ENCODE measurements at regions not wholly inside any gene's neighbourhood (a gene's known extent, or its start where the extent isn't known, plus 50 kb on each side); places are given as distances from the start of the nearest gene placed in this dataset.

DNA sequence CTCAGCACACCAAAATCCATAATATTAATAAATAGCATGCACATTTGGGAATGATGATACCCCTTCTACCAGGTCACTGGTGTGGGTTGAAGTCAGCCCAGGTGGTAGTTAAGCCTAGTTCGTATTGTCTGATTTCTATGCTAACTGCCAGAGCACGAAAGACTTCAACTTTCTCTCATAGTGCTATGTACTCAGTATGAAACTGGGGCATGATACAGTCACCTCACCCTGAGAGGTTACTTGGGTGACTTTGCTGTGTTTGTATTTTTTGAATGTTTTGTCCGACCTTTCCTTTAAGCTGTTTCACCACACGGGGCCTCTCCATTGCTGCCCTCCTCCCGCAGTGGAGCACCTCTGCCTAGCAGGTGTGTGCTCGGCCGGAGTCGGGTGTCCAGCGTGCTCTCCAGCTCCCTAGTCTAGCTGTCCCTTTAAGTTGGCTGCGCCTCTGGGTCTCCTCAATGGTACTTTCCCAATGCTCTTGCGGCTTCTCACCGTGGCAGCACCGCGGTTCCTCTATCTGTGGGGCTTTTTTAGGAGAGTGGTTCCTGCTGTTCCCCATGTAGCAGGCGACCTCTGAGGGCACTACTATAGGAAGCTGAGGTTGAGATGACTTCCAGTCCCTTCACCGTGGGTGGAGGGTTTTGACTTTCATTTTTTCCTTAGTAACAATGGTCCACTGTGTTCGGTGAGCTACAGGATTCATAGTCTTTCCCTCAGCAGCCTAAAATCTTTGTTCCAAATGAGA is 524.0 kb upstream of the PFKP start:
- no peak overlapping the region for H3K27ac Mint-ChIP-seq
- H3K27ac ChIP-seq = no peak overlapping the region

GRCh38 chr10:2541176-2541575 is 526.2 kb upstream of the PFKP start:
- Histone ChIP-seq H3K4me2 (no peak overlapping the region), H4K20me1 (ENCODE audit: low read depth) (no peaks in the 10 kb centered on the region), H3K9ac (no peak overlapping the region), H3K9me3 (ENCODE audit: low read depth) (no peaks in the 10 kb centered on the region), H3K79me2 (ENCODE audit: low read depth) (no peaks in the 10 kb centered on the region), H3F3A (ENCODE audit: low read depth) (no peaks in the 10 kb centered on the region), H3K4me3 (no peak overlapping the region), H3K27ac (no peak overlapping the region), H3K27me3 (no peaks in the 10 kb centered on the region), H3K36me3 (no peaks in the 10 kb centered on the region), H3K4me1 (peaks cover 6% of the 10 kb centered on the region), H2AFZ (replicated peaks) (peak overlapping the region; percentile 57)
- Mint-ChIP-seq H3K4me1 (peaks cover 30% of the 10 kb centered on the region), H3K27me3 (ENCODE audit: insufficient read depth, low read depth) (peaks cover 5% of the 10 kb centered on the region), H3K36me3 (peaks cover 3% of the 10 kb centered on the region), H3K4me3 (no peak overlapping the region), H3K9me3 (peaks cover 3% of the 10 kb centered on the region), H3K27ac (no peak overlapping the region)
- DNase-seq (ENCODE audit: low spot score) = no peak
- TF ChIP-seq EZH2 (IDR thresholded peaks at IDR 0.05) (no peak), EZH2phosphoT487 (IDR thresholded peaks at IDR 0.05) (no peak)
- TF ChIP-seq, protein P1, sequence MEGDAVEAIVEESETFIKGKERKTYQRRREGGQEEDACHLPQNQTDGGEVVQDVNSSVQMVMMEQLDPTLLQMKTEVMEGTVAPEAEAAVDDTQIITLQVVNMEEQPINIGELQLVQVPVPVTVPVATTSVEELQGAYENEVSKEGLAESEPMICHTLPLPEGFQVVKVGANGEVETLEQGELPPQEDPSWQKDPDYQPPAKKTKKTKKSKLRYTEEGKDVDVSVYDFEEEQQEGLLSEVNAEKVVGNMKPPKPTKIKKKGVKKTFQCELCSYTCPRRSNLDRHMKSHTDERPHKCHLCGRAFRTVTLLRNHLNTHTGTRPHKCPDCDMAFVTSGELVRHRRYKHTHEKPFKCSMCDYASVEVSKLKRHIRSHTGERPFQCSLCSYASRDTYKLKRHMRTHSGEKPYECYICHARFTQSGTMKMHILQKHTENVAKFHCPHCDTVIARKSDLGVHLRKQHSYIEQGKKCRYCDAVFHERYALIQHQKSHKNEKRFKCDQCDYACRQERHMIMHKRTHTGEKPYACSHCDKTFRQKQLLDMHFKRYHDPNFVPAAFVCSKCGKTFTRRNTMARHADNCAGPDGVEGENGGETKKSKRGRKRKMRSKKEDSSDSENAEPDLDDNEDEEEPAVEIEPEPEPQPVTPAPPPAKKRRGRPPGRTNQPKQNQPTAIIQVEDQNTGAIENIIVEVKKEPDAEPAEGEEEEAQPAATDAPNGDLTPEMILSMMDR (IDR thresholded peaks at IDR 0.05) = no peak

More for the DNA sequence above, 524.0 kb upstream of the PFKP start:
- peaks cover 6% of the 10 kb centered on the region for H3K4me1 ChIP-seq
- H3K4me2 ChIP-seq = no peak overlapping the region
- H3K79me2 ChIP-seq (ENCODE audit: low read depth) = no peaks in the 10 kb centered on the region
- Mint-ChIP-seq H3K27me3 (ENCODE audit: insufficient read depth, low read depth) (peaks cover 5% of the 10 kb centered on the region), H3K4me1 (peaks cover 27% of the 10 kb centered on the region), H3K4me3 (no peak overlapping the region), H3K36me3 (peaks cover 2% of the 10 kb centered on the region), H3K9me3 (no peaks in the 10 kb centered on the region)
- no peaks in the 10 kb centered on the region for H3K9me3 ChIP-seq (ENCODE audit: low read depth)
- H2AFZ ChIP-seq (replicated peaks) = no peak overlapping the region
- H3K36me3 ChIP-seq = no peaks in the 10 kb centered on the region
- no peaks in the 10 kb centered on the region for H3F3A ChIP-seq (ENCODE audit: low read depth)
- H3K27me3 ChIP-seq = no peaks in the 10 kb centered on the region
- DNase-seq (ENCODE audit: low spot score) = no peak
- TF ChIP-seq EZH2 (IDR thresholded peaks at IDR 0.05) = no peak
- TF ChIP-seq, protein P1 (IDR thresholded peaks at IDR 0.05) = no peak
- TF ChIP-seq EZH2phosphoT487 (IDR thresholded peaks at IDR 0.05) = no peak
- H3K4me3 ChIP-seq = no peak overlapping the region
- H3K9ac ChIP-seq = no peak overlapping the region
- no peaks in the 10 kb centered on the region for H4K20me1 ChIP-seq (ENCODE audit: low read depth)

DNA sequence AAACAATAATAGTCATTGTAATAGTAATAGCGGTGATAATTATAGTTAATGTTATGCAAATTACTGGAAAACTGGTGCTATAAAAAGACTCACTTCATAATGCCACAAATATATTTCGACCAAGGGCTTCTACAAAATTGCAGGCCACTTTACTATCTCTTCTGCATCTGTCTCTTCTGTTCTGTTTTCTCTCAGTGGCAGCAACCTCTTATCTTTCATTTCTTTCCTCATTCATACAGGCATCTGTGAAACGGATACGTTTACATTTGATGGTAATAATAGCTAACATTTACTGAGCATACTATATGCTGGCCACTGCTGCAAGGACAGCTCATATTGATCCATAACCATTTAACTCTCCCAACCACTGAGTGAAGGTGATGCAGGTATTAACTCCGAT is 537.4 kb upstream of the PFKP start:
- H2AFZ ChIP-seq (replicated peaks) = no peak overlapping the region
- H3K9me3 Mint-ChIP-seq = peaks cover 6% of the 10 kb centered on the region

More for the DNA sequence above, 537.4 kb upstream of the PFKP start:
- DNase-seq (ENCODE audit: low spot score) = no peak
- Histone ChIP-seq H3K4me1 (no peaks in the 10 kb centered on the region), H3K9ac (no peak overlapping the region), H3K9me3 (ENCODE audit: low read depth) (no peaks in the 10 kb centered on the region), H4K20me1 (ENCODE audit: low read depth) (no peaks in the 10 kb centered on the region), H3K27ac (no peak overlapping the region), H3K4me3 (no peak overlapping the region), H3K79me2 (ENCODE audit: low read depth) (no peaks in the 10 kb centered on the region), H3K4me2 (no peak overlapping the region), H3F3A (ENCODE audit: low read depth) (no peaks in the 10 kb centered on the region), H3K27me3 (no peaks in the 10 kb centered on the region), H3K36me3 (no peaks in the 10 kb centered on the region)
- H3K27me3 Mint-ChIP-seq (ENCODE audit: insufficient read depth, low read depth) = peaks cover 10% of the 10 kb centered on the region
- no peaks in the 10 kb centered on the region for H3K36me3 Mint-ChIP-seq
- H3K4me1 Mint-ChIP-seq = peaks cover 18% of the 10 kb centered on the region
- H3K4me3 Mint-ChIP-seq = peak overlapping the region; percentile 1
- H3K27ac Mint-ChIP-seq = no peak overlapping the region
- no peak for TF ChIP-seq EZH2phosphoT487 (IDR thresholded peaks at IDR 0.05)
- no peak for TF ChIP-seq EZH2 (IDR thresholded peaks at IDR 0.05)
- TF ChIP-seq, protein P1 (IDR thresholded peaks at IDR 0.05) = no peak
